ENCODE measurements at regions not wholly inside any gene's neighbourhood (a gene's known extent, or its start where the extent isn't known, plus 50 kb on each side); places are given as distances from the start of the nearest gene placed in this dataset.

- TF ChIP-seq POLR2AphosphoS2 (conservative IDR thresholded peaks at IDR 0.05; ENCODE audit: low read length): no peak
- TF ChIP-seq, protein P1, sequence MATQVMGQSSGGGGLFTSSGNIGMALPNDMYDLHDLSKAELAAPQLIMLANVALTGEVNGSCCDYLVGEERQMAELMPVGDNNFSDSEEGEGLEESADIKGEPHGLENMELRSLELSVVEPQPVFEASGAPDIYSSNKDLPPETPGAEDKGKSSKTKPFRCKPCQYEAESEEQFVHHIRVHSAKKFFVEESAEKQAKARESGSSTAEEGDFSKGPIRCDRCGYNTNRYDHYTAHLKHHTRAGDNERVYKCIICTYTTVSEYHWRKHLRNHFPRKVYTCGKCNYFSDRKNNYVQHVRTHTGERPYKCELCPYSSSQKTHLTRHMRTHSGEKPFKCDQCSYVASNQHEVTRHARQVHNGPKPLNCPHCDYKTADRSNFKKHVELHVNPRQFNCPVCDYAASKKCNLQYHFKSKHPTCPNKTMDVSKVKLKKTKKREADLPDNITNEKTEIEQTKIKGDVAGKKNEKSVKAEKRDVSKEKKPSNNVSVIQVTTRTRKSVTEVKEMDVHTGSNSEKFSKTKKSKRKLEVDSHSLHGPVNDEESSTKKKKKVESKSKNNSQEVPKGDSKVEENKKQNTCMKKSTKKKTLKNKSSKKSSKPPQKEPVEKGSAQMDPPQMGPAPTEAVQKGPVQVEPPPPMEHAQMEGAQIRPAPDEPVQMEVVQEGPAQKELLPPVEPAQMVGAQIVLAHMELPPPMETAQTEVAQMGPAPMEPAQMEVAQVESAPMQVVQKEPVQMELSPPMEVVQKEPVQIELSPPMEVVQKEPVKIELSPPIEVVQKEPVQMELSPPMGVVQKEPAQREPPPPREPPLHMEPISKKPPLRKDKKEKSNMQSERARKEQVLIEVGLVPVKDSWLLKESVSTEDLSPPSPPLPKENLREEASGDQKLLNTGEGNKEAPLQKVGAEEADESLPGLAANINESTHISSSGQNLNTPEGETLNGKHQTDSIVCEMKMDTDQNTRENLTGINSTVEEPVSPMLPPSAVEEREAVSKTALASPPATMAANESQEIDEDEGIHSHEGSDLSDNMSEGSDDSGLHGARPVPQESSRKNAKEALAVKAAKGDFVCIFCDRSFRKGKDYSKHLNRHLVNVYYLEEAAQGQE (IDR thresholded peaks at IDR 0.05): no peak
These were observed 260.6 kb downstream of the PRL start for GRCh38 chr6:22036275-22036674.

Data from A549 (cell line).